ENCODE measurements at regions not wholly inside any gene's neighbourhood (a gene's known extent, or its start where the extent isn't known, plus 50 kb on each side); places are given as distances from the start of the nearest gene placed in this dataset.

- TF ChIP-seq CTCF (IDR thresholded peaks at IDR 0.05; ENCODE audit: control extremely low read depth in 1 of 3, insufficient read depth in 1 of 3, low read depth in 1 of 3, low read length in 3 of 3) = no peak
- TF ChIP-seq BCL11A (IDR thresholded peaks at IDR 0.05; ENCODE audit: low read depth in 2 of 2, low read length in 2 of 2) = no peak
- no peak for TF ChIP-seq POLR2A (IDR thresholded peaks at IDR 0.05; ENCODE audit: control extremely low read depth in 1 of 2, low read depth in 2 of 2, low read length in 2 of 2)
- no peak for TF ChIP-seq GABPA (IDR thresholded peaks at IDR 0.05; ENCODE audit: borderline replicate concordance, insufficient read depth, low read length)
- TF ChIP-seq EZH2 (IDR thresholded peaks at IDR 0.05; ENCODE audit: low read depth, low read length, severe bottlenecking) = no peak
- no peak for TF ChIP-seq RXRA (IDR thresholded peaks at IDR 0.05; ENCODE audit: insufficient read depth, low read depth, low read length)
Observed at GRCh38 chr5:99814321-99815063, 720.7 kb upstream of the FAM174A start.

All from H1 (cell line).